ENCODE measurements at regions not wholly inside any gene's neighbourhood (a gene's known extent, or its start where the extent isn't known, plus 50 kb on each side); places are given as distances from the start of the nearest gene placed in this dataset.

GRCh38 chr2:207351171-207351570, 178.6 kb upstream of the CREB1 start:
- Histone ChIP-seq H3K27me3 (no peaks in the 10 kb centered on the region), H3K4me3 (no peak overlapping the region), H3K4me1 (ENCODE audit: insufficient read depth) (no peaks in the 10 kb centered on the region), H3K9me3 (no peaks in the 10 kb centered on the region), H3K36me3 (no peaks in the 10 kb centered on the region), H3K27ac (no peak overlapping the region)
- DNase-seq = no peak
- intact Hi-C loops (cut with DNase I) = no loop called here
- 76 to 89% (median 79%) methylated on average over 1 of the region's 1 CpG for WGBS, 3 donors
- no peak for TF ChIP-seq CTCF (IDR thresholded peaks at IDR 0.05)
- TF ChIP-seq POLR2A (IDR thresholded peaks at IDR 0.05) = no peak
- no peak for TF ChIP-seq EP300 (IDR thresholded peaks at IDR 0.05)

GRCh38 chr2:207352978-207353671, 176.6 kb upstream of the CREB1 start:
- Histone ChIP-seq H3K4me1 (ENCODE audit: insufficient read depth) (no peaks in the 10 kb centered on the region), H3K27ac (no peak overlapping the region), H3K27me3 (no peaks in the 10 kb centered on the region), H3K9me3 (no peaks in the 10 kb centered on the region), H3K36me3 (no peaks in the 10 kb centered on the region), H3K4me3 (no peak overlapping the region)
- TF ChIP-seq POLR2A (IDR thresholded peaks at IDR 0.05) (no peak), CTCF (IDR thresholded peaks at IDR 0.05) (no peak), EP300 (IDR thresholded peaks at IDR 0.05) (no peak)
- intact Hi-C loops (cut with DNase I) = no loop called here
- 62 to 76% (median 70%) methylated on average over 9 of the region's 9 CpGs for WGBS, 3 donors
- peak in 1 of 5 donors; percentile 39 for DNase-seq

- DNase-seq = no peak
- Histone ChIP-seq H3K4me3 (no peak overlapping the region), H3K9me3 (no peaks in the 10 kb centered on the region), H3K4me1 (ENCODE audit: insufficient read depth) (no peaks in the 10 kb centered on the region), H3K36me3 (no peaks in the 10 kb centered on the region), H3K27ac (no peak overlapping the region), H3K27me3 (no peaks in the 10 kb centered on the region)
- intact Hi-C loops (cut with DNase I) = no loop called here
- 44 to 57% (median 48%) methylated on average over 1 of the region's 1 CpG for WGBS, 3 donors
- no peak for TF ChIP-seq CTCF (IDR thresholded peaks at IDR 0.05)
- no peak for TF ChIP-seq POLR2A (IDR thresholded peaks at IDR 0.05)
- no peak for TF ChIP-seq EP300 (IDR thresholded peaks at IDR 0.05)
Measured at GRCh38 chr2:207353836-207354235, 175.9 kb upstream of the CREB1 start.

- no peak for DNase-seq
- 77 to 98% (median 81%) methylated on average over 1 of the region's 1 CpG for WGBS, 3 donors
- intact Hi-C loops (cut with DNase I) = no loop called here
Measured at GRCh38 chr2:207354462-207354861, 175.3 kb upstream of the CREB1 start.

More at GRCh38 chr2:207354462-207354861, 175.3 kb upstream of the CREB1 start:
- no peaks in the 10 kb centered on the region for H3K9me3 ChIP-seq
- no peaks in the 10 kb centered on the region for H3K4me1 ChIP-seq (ENCODE audit: insufficient read depth)
- H3K27me3 ChIP-seq = no peaks in the 10 kb centered on the region
- no peaks in the 10 kb centered on the region for H3K36me3 ChIP-seq
- no peak overlapping the region for H3K4me3 ChIP-seq
- H3K27ac ChIP-seq = no peak overlapping the region
- no peak for TF ChIP-seq EP300 (IDR thresholded peaks at IDR 0.05)
- TF ChIP-seq CTCF (IDR thresholded peaks at IDR 0.05) = no peak
- TF ChIP-seq POLR2A (IDR thresholded peaks at IDR 0.05) = no peak

All from ovary (tissue), 7 donors.